ENCODE measurements at regions not wholly inside any gene's neighbourhood (a gene's known extent, or its start where the extent isn't known, plus 50 kb on each side); places are given as distances from the start of the nearest gene placed in this dataset.

DNA sequence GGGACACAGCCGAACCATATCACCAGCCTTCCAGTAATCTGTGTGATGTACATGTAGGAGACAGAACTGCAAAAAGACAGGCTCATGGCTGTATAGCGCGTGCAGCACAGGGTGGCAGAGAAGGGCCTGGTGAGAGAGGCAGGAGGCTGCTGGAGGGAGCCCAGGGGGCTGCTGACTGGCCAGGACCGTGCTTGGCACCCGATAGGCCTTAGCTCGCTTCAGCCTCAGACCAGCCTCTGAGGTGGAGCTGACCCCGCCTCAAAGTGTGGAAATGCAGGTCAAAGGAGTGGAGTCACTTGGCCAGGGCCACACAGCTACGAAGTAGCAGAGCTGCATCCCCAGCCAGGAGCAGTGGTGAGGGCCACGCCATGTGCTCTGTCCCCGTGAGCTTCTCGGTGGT lies 707.6 kb downstream of the QKI start:
- TF ChIP-seq, protein P1, sequence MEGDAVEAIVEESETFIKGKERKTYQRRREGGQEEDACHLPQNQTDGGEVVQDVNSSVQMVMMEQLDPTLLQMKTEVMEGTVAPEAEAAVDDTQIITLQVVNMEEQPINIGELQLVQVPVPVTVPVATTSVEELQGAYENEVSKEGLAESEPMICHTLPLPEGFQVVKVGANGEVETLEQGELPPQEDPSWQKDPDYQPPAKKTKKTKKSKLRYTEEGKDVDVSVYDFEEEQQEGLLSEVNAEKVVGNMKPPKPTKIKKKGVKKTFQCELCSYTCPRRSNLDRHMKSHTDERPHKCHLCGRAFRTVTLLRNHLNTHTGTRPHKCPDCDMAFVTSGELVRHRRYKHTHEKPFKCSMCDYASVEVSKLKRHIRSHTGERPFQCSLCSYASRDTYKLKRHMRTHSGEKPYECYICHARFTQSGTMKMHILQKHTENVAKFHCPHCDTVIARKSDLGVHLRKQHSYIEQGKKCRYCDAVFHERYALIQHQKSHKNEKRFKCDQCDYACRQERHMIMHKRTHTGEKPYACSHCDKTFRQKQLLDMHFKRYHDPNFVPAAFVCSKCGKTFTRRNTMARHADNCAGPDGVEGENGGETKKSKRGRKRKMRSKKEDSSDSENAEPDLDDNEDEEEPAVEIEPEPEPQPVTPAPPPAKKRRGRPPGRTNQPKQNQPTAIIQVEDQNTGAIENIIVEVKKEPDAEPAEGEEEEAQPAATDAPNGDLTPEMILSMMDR (IDR thresholded peaks at IDR 0.05; ENCODE audit: control insufficient read depth, extremely low read depth, insufficient read depth): no peak
- no peak overlapping the region for H3K4me3 ChIP-seq (ENCODE audit: low read depth, low read length)
- DNase-seq (ENCODE audit: low read depth): no peak

DNA sequence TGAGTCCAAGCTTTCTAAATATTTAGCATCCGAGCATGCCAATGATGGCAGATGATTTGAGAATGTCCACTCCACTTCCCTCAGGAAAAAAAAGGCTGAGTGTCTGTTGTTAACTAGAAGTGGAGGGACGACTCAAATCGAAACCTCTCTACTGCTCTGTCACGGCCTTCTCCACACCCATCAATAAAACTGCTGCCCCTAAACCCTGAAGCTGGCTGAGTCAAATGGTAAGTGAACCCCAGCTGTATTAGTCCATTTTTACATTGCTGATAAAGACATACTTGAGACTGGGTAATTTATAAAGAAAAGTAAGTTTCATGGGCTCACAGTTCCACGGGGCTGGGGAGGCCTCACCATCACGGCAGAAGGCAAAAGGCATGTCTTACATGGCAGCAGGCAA lies 707.0 kb downstream of the QKI start:
- no peak overlapping the region for H3K4me3 ChIP-seq (ENCODE audit: low read depth, low read length)
- DNase-seq (ENCODE audit: low read depth): no peak
- TF ChIP-seq, protein P1 (IDR thresholded peaks at IDR 0.05; ENCODE audit: control insufficient read depth, extremely low read depth, insufficient read depth): no peak

DNA sequence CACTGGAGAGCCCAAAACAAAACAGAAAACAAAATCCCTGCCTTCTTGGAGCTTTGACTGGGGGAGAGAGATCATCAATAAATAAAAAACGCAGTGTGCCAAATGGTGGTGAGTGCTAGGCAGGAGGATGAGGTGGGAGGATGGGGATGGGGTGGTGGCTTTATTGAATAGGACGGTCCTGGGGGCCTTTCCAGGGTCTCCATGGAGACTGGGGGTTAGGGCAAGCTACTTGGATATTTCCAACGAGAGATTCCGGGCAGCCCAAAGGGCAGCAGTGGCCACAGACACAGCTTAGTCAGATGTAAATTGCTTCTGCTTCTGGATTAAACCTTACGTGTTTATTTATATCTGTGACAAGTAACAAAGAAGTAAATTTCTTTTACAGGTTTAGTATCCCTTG lies 700.1 kb downstream of the QKI start:
- DNase-seq (ENCODE audit: low read depth): no peak
- H3K4me3 ChIP-seq (ENCODE audit: low read depth, low read length): no peak overlapping the region
- TF ChIP-seq, protein P1 (IDR thresholded peaks at IDR 0.05; ENCODE audit: control insufficient read depth, extremely low read depth, insufficient read depth): no peak

DNA sequence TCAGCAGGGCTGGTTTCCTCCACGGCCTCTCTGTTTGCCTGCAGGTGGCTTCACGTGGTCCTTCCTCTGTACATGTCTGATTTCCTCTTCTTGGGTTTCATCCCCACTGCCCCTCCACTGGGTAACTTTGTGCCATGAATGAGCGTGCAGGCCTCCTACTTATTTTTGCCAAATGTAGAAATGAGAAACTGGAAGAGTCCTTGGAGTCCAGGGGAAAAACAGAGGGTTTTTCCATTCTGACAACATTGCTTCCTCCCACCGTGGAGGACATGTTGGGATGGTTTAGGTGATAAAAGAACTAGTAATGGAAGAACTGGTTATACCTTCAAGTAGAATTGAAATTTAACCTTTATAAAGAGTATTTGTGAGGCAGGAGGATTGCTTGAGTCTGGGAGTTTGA lies 699.5 kb downstream of the QKI start:
- TF ChIP-seq, protein P1 (IDR thresholded peaks at IDR 0.05; ENCODE audit: control insufficient read depth, extremely low read depth, insufficient read depth): no peak

DNA sequence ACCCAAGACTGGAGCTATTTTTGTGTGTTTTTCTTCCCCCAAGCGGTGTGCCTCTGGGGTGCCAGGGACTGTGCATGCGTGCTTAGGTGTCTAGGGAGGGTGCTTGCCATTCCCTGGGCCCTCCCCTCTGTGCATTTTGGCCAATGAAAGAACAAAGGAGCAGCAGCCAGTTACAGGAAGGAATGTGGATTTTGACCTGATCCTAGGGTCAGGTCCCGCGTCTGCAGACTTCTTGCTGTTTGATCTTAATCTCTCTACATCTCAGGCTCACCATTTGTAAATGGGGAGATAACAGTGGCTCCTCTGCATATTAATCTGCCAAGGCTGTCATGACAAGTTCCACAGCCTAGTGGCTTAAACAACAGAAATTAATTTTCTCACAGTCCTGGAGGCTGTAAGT lies 699.1 kb downstream of the QKI start:
- no peak for DNase-seq (ENCODE audit: low read depth)
- no peak overlapping the region for H3K4me3 ChIP-seq (ENCODE audit: low read depth, low read length)
- TF ChIP-seq, protein P1 (IDR thresholded peaks at IDR 0.05; ENCODE audit: control insufficient read depth, extremely low read depth, insufficient read depth): no peak

More for the DNA sequence above, 699.5 kb downstream of the QKI start:
- no peak overlapping the region for H3K4me3 ChIP-seq (ENCODE audit: low read depth, low read length)
- no peak for DNase-seq (ENCODE audit: low read depth)

DNA sequence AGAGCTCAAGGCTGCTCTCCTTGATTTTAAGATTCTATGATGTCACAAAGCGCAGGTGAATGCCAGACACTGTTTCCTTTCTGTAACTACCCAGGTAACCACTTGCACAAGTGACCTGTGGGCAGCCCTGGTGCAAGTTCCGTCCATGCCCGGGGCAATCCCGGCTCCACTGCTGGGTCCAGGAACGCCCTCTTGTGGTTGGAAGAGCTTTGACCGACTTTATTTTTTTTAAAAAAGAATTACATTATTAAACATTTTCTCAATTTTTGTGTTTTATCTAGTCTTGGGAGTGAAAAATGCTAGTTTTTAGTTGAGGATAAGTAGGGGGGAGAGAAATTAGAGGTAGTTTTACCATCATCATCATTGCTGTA lies 695.2 kb downstream of the QKI start:
- no peak for DNase-seq (ENCODE audit: low read depth)
- TF ChIP-seq, protein P1 (IDR thresholded peaks at IDR 0.05; ENCODE audit: control insufficient read depth, extremely low read depth, insufficient read depth): peak; percentile 18; the same call in 1 of the 2 replicates
- no peak overlapping the region for H3K4me3 ChIP-seq (ENCODE audit: low read depth, low read length)
